ENCODE measurements at regions not wholly inside any gene's neighbourhood (a gene's known extent, or its start where the extent isn't known, plus 50 kb on each side); places are given as distances from the start of the nearest gene placed in this dataset.

DNA sequence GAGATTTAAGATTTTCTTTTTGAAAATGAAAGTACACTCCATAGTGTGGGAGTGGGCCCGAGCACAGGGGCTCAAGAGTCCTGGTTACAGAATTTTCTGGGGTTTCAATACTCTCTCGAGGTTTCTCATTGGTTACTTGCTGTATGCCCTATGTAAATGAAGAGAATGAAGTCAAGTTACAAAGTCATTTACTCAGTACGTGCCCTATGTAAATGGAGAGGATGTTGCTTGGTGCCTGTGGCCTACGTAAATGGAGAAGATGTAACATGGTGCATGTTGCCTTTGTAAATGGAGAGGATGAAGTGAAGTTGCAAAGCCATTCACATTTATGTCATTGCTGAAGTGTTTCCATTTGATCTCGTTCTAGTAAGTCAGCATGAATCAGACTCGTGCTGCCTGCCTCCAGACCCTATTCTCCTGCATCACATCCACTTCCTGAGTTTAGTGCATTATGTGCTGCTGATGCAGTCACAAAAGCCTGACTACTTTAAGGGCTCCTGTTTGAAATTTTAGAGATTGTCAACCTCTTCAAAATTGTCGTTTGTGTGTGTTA lies 302.0 kb downstream of the ZBBX start:
- Histone ChIP-seq H3K27me3 (no peaks in the 10 kb centered on the region), H3K36me3 (no peaks in the 10 kb centered on the region), H3K4me1 (no peaks in the 10 kb centered on the region), H3K27ac (no peak overlapping the region), H3K4me3 (no peak overlapping the region), H3K9me3 (no peaks in the 10 kb centered on the region)
- TF ChIP-seq POLR2A (IDR thresholded peaks at IDR 0.05): no peak
- TF ChIP-seq, protein P1, sequence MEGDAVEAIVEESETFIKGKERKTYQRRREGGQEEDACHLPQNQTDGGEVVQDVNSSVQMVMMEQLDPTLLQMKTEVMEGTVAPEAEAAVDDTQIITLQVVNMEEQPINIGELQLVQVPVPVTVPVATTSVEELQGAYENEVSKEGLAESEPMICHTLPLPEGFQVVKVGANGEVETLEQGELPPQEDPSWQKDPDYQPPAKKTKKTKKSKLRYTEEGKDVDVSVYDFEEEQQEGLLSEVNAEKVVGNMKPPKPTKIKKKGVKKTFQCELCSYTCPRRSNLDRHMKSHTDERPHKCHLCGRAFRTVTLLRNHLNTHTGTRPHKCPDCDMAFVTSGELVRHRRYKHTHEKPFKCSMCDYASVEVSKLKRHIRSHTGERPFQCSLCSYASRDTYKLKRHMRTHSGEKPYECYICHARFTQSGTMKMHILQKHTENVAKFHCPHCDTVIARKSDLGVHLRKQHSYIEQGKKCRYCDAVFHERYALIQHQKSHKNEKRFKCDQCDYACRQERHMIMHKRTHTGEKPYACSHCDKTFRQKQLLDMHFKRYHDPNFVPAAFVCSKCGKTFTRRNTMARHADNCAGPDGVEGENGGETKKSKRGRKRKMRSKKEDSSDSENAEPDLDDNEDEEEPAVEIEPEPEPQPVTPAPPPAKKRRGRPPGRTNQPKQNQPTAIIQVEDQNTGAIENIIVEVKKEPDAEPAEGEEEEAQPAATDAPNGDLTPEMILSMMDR (IDR thresholded peaks at IDR 0.05 in 4 of 5, conservative IDR thresholded peaks at IDR 0.05 in 1 of 5): no peak
- in situ Hi-C loops (cut with MboI; ENCODE audit: low sequenced_read_pairs in 4 of 4): no loop called here
- intact Hi-C loops (cut with DNase I; ENCODE audit: low total_unique reads): no loop called here
- DNase-seq (no peak), ATAC-seq (no peak)

DNA sequence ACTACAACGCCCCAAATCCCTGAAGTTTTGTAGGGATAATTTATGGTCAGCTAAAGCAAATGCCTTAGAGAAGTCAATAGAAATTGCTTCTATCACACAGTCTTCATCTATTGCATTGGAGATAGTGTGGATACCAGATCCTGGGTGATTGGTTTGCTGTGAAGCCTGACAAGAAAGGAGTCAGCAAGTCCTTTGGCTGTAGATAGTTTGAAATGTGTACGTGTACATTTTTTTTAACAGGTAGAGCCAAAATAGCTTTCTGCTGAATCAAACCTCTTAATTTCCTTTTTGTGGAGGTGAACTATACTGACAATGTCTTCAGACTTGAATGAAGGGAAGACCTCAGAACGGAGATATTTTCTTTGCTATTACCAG lies 312.3 kb downstream of the ZBBX start:
- TF ChIP-seq, protein P1 (IDR thresholded peaks at IDR 0.05 in 4 of 5, conservative IDR thresholded peaks at IDR 0.05 in 1 of 5): no peak
- no peak for TF ChIP-seq POLR2A (IDR thresholded peaks at IDR 0.05)
- H3K4me1 ChIP-seq: no peaks in the 10 kb centered on the region
- in situ Hi-C loops (cut with MboI; ENCODE audit: low sequenced_read_pairs in 4 of 4) (no loop called here), intact Hi-C loops (cut with DNase I; ENCODE audit: low total_unique reads) (no loop called here)
- H3K4me3 ChIP-seq: no peak overlapping the region
- no peak overlapping the region for H3K27ac ChIP-seq
- H3K36me3 ChIP-seq: no peaks in the 10 kb centered on the region
- ATAC-seq (no peak), DNase-seq (no peak)
- no peaks in the 10 kb centered on the region for H3K27me3 ChIP-seq
- no peaks in the 10 kb centered on the region for H3K9me3 ChIP-seq

DNA sequence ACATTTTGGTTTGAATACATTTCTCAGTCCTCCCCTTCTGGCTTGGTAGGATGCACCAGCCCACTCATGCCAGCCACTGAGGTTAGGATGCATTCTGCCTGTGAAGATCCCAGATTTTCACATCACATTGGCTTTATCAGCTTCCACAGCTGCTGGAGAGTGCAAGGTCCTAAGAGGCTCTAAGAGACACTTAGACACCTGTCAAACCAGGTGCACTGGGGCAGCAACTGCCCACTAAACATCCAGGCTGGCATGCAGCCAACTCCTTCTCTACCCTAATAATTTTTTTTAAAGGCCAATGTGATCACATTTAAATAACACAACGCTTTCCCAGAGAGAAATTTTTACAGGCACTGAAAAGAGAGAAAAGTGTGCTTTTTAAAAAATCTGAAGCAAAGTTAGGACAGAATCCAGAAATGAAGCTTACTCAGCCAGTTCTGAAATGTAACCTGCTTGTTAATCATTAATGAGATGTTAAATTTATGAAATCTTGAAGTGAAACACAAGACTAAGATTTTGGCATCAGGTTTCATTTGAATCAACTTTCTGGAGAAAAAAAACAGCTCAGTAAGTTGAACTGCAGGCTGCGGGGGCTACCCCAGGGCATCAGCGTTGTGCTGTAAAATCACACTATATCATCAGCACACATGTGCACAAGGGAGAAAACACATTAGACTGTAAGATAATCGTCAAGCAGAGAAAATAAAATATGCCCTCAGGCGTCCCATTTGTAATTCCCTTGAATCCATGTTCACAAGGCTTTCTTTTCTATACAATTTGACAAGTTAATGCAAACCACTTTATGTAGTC lies 312.9 kb downstream of the ZBBX start:
- Histone ChIP-seq H3K36me3 (no peaks in the 10 kb centered on the region), H3K4me1 (no peaks in the 10 kb centered on the region), H3K27me3 (no peaks in the 10 kb centered on the region), H3K9me3 (no peaks in the 10 kb centered on the region), H3K4me3 (no peak overlapping the region), H3K27ac (no peak overlapping the region)
- TF ChIP-seq POLR2A (IDR thresholded peaks at IDR 0.05): no peak
- DNase-seq (no peak), ATAC-seq (no peak)
- in situ Hi-C loops (cut with MboI; ENCODE audit: low sequenced_read_pairs in 4 of 4) (no loop called here), intact Hi-C loops (cut with DNase I; ENCODE audit: low total_unique reads) (no loop called here)

DNA sequence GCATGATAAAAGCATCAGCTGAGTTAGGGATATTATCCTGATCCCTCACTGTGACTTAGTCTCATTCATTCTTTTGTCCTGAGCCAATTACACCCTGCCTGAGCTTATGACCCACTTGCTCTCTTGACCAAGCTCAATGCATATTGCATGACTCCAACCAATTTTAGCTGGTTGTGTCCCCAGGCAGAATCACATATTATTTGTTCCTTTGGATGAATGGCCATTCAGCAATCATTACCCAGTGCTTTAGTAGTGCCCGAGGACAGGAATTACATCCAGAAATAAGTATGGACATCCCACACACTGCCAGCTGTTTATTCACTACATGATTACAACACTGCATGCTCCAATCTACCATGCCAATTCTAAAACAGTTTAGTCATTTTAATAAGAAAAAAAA lies 322.5 kb downstream of the ZBBX start:
- DNase-seq (no peak), ATAC-seq (no peak)
- Histone ChIP-seq H3K9me3 (no peaks in the 10 kb centered on the region), H3K27ac (no peak overlapping the region), H3K4me3 (no peak overlapping the region), H3K36me3 (no peaks in the 10 kb centered on the region), H3K27me3 (no peaks in the 10 kb centered on the region), H3K4me1 (no peaks in the 10 kb centered on the region)
- intact Hi-C loops (cut with DNase I; ENCODE audit: low total_unique reads) (no loop called here), in situ Hi-C loops (cut with MboI; ENCODE audit: low sequenced_read_pairs in 4 of 4) (no loop called here)
- TF ChIP-seq, protein P1 (IDR thresholded peaks at IDR 0.05 in 4 of 5, conservative IDR thresholded peaks at IDR 0.05 in 1 of 5): no peak
- TF ChIP-seq POLR2A (IDR thresholded peaks at IDR 0.05): no peak

DNA sequence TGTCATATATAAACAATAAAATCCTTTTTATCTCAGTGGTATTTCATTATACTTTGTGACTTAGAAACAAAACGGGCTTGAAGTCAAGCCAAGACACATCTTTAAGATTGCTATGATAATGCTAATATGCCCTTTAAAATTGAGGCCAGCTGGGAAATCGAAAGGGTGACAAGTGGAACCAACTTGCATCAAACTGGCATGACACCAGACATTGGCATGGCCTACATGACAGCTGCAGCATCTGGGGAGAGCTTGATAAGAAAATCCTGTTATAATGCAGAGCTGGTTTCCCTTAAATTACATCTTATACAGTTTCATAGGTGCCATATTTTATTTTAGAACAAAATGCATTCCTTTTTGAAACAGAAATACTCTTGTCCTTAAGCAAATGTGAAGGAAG lies 325.2 kb downstream of the ZBBX start:
- TF ChIP-seq, protein P1 (IDR thresholded peaks at IDR 0.05 in 4 of 5, conservative IDR thresholded peaks at IDR 0.05 in 1 of 5): no peak
- TF ChIP-seq POLR2A (IDR thresholded peaks at IDR 0.05): no peak
- H3K27me3 ChIP-seq: no peaks in the 10 kb centered on the region
- intact Hi-C loops (cut with DNase I; ENCODE audit: low total_unique reads): no loop called here

More for the DNA sequence above, 325.2 kb downstream of the ZBBX start:
- Histone ChIP-seq H3K4me1 (no peaks in the 10 kb centered on the region), H3K4me3 (no peak overlapping the region), H3K9me3 (no peaks in the 10 kb centered on the region), H3K36me3 (no peaks in the 10 kb centered on the region), H3K27ac (no peak overlapping the region)
- ATAC-seq (no peak), DNase-seq (no peak)
- in situ Hi-C loops (cut with MboI; ENCODE audit: low sequenced_read_pairs in 4 of 4): no loop called here

Data from gastrocnemius medialis (tissue), 4 donors.